Activated B cell treated with CpG ODN at 0.5 μM for 24 hours (primary cell): ENCODE measurements at regions not wholly inside any gene's neighbourhood (a gene's known extent, or its start where the extent isn't known, plus 50 kb on each side); places are given as distances from the start of the nearest gene placed in this dataset.

Source experiments
- ATAC-seq: fragments of 200-7000 bp; cut with Tn5 transposase; one replicate; pipeline ENCODE4 v1.10.0; 2021; ENCODE audit warnings: low read depth, mild to moderate bottlenecking, moderate library complexity
- CTCF ChIA-PET: fragments of 350-600 bp; sonication (Branson Sonifier 250); formaldehyde crosslinking; loops from one replicate; lab custom pipeline; 2021; ENCODE audit warnings: antibody characterized with exemption; lab: Charles Lee
- POLR2A ChIA-PET: fragments of 350-600 bp; sonication (Branson Sonifier 250); formaldehyde crosslinking; loops from one replicate; lab custom pipeline; 2021; ENCODE audit warnings: antibody characterized with exemption; lab: Charles Lee
- DNase-seq: peaks from one replicate; pipeline ENCODE4 v3.0.0; 2022
- H3K27ac Mint-ChIP-seq: one replicate; pipeline ENCODE4 v1.8.0; 2020; ENCODE audit warnings: mixed read lengths
- H3K27me3 Mint-ChIP-seq: one replicate; pipeline ENCODE4 v1.8.0; 2021; ENCODE audit warnings: mixed read lengths
- H3K36me3 Mint-ChIP-seq: one replicate; pipeline ENCODE4 v1.8.0; 2021; ENCODE audit warnings: low read depth, mixed read lengths
- H3K4me1 Mint-ChIP-seq: one replicate; pipeline ENCODE4 v1.8.0; 2021; ENCODE audit warnings: mixed read lengths
- H3K4me3 Mint-ChIP-seq: one replicate; pipeline ENCODE4 v1.8.0; 2020; ENCODE audit warnings: mild to moderate bottlenecking, mixed read lengths
- H3K9me3 Mint-ChIP-seq: one replicate; pipeline ENCODE4 v1.8.0; 2020; ENCODE audit warnings: mixed read lengths
- intact Hi-C: fragments of 100-400 bp; cut with micrococcal nuclease; formaldehyde crosslinking; loops from one replicate; pipeline ENCODE4 v1.15.1; 2024
- TF ChIP-seq, protein P1 (sequence below): fragments of 200-600 bp; IDR thresholded peaks from one replicate; pipeline ENCODE4 v1.8.0; 2022; ENCODE audit warnings: antibody characterized with exemption, mild to moderate bottlenecking

DNA sequence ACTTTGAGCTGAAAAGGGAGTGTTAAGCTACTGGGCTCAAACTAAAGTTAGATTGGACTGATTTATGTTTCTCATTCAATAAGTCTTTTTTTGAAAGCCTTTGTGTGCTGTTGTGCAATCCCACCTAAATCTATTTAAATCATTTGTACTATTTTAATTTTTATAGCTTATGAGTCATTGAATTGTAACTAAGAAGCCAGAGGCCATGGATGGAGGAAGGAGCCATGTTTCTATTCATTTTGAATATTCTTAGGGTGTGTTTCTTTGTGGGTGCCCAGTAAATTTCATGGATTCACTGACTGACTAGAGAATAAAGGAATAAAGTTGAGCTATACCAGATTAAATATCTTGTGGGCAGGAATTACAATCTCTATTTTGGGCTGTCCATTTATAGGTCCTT is 238.5 kb downstream of the KIF4B start:
- CTCF ChIA-PET: no interaction called here
- POLR2A ChIA-PET: no interaction called here
- Mint-ChIP-seq H3K9me3 (no peaks in the 10 kb centered on the region), H3K27me3 (no peaks in the 10 kb centered on the region), H3K4me1 (no peaks in the 10 kb centered on the region), H3K27ac (no peak overlapping the region), H3K36me3 (no peaks in the 10 kb centered on the region), H3K4me3 (no peak overlapping the region)
- ATAC-seq (no peak), DNase-seq (no peak)
- intact Hi-C loops: no loop called here
- TF ChIP-seq, protein P1, sequence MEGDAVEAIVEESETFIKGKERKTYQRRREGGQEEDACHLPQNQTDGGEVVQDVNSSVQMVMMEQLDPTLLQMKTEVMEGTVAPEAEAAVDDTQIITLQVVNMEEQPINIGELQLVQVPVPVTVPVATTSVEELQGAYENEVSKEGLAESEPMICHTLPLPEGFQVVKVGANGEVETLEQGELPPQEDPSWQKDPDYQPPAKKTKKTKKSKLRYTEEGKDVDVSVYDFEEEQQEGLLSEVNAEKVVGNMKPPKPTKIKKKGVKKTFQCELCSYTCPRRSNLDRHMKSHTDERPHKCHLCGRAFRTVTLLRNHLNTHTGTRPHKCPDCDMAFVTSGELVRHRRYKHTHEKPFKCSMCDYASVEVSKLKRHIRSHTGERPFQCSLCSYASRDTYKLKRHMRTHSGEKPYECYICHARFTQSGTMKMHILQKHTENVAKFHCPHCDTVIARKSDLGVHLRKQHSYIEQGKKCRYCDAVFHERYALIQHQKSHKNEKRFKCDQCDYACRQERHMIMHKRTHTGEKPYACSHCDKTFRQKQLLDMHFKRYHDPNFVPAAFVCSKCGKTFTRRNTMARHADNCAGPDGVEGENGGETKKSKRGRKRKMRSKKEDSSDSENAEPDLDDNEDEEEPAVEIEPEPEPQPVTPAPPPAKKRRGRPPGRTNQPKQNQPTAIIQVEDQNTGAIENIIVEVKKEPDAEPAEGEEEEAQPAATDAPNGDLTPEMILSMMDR: no peak

DNA sequence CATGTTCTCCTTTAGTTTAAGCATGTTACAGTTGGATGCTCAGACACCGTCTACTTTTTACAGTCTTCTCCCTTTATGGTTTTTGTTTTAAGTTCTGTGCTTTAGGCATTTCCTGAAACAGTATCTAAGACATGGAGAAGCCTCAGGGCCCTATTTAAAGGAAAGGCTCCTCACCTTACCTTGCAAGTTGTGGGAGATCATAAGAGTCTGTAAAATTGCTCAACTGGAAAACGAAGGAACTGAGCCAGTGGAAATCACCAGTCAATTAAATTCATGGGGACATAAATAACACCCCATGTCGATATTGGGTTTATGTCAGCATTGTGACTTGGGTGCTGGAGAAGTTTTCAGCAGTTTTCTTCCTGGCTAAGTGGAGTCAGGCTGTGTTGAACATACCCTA is 239.2 kb downstream of the KIF4B start:
- Mint-ChIP-seq H3K27me3 (no peaks in the 10 kb centered on the region), H3K4me3 (no peak overlapping the region), H3K9me3 (no peaks in the 10 kb centered on the region), H3K36me3 (no peaks in the 10 kb centered on the region), H3K4me1 (no peaks in the 10 kb centered on the region), H3K27ac (no peak overlapping the region)
- POLR2A ChIA-PET: no interaction called here
- TF ChIP-seq, protein P1: no peak
- ATAC-seq (no peak), DNase-seq (no peak)
- intact Hi-C loops: no loop called here
- CTCF ChIA-PET: no interaction called here

DNA sequence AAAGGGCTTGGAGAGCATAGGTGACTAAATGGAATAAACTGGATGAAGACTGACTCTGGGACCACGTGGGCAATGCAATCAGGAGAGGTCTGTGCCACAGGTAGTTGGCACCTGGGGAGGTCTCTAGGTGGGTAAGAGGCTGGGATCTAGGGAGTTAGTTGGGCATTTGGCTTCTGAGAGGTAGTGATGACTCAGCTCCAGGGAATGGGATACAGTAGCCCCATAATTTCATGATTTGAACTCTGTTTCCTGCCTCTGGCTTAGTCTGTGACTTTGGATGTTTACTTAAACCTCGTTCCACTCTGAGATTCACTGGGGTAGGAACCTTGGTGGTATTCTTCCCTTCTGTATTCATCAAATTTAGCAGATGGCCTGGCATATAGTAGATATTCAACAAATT is 240.8 kb downstream of the KIF4B start:
- intact Hi-C loops: no loop called here
- CTCF ChIA-PET: no interaction called here
- POLR2A ChIA-PET: no interaction called here

DNA sequence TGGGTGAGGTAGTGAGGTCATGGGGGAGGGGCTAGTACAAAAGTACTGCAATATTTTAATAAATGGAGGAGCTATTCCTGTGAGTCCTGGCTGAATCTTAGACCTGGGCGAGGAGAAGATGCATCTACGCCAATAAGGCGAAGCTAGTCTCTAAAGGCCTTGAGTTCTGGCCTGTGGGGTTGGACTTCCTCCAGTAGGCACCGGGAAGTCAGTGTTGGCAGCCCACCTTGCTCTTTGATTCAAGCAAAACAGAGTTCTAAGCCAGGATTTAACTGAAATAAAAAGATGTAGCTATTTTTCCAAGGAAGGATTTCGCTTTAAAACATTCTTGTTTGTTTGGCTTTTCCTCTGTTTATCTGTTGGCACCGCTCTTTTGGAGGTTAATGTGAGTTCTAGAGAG is 244.6 kb downstream of the KIF4B start:
- Mint-ChIP-seq H3K27ac (no peak overlapping the region), H3K4me3 (no peak overlapping the region), H3K4me1 (no peaks in the 10 kb centered on the region), H3K9me3 (no peaks in the 10 kb centered on the region), H3K27me3 (no peaks in the 10 kb centered on the region), H3K36me3 (no peaks in the 10 kb centered on the region)
- ATAC-seq (no peak), DNase-seq (no peak)
- POLR2A ChIA-PET: no interaction called here
- TF ChIP-seq, protein P1: no peak
- intact Hi-C loops: no loop called here
- CTCF ChIA-PET: no interaction called here

More for the DNA sequence above, 240.8 kb downstream of the KIF4B start:
- H3K4me1 Mint-ChIP-seq: no peaks in the 10 kb centered on the region
- H3K9me3 Mint-ChIP-seq: no peaks in the 10 kb centered on the region
- no peaks in the 10 kb centered on the region for H3K36me3 Mint-ChIP-seq
- H3K27ac Mint-ChIP-seq: no peak overlapping the region
- TF ChIP-seq, protein P1: no peak
- no peaks in the 10 kb centered on the region for H3K27me3 Mint-ChIP-seq
- no peak for ATAC-seq
- DNase-seq: no peak
- no peak overlapping the region for H3K4me3 Mint-ChIP-seq

DNA sequence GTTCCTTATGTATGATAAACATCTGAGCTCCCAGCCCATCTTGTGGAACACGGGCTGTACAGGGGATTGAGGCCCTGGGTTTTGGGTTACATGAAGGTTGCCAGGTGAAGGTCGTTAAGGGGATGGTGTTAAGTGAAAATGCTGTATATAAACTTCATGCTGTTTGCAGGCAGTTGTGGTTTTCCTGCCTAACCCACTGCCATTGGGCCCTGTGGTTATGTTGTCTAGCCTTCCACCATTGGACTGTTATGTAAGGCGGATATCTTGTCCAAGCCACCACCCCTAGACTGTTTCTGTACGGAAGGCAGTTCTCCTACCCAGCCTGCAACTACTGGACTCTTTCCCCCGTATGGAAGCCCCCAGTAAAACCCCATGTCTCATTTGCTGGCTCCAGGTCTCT is 246.1 kb downstream of the KIF4B start:
- POLR2A ChIA-PET: no interaction called here
- H3K36me3 Mint-ChIP-seq: no peaks in the 10 kb centered on the region
- H3K27me3 Mint-ChIP-seq: no peaks in the 10 kb centered on the region
- DNase-seq (no peak), ATAC-seq (no peak)
- TF ChIP-seq, protein P1: no peak
- intact Hi-C loops: no loop called here
- H3K27ac Mint-ChIP-seq: no peak overlapping the region
- H3K4me1 Mint-ChIP-seq: no peaks in the 10 kb centered on the region
- CTCF ChIA-PET: no interaction called here
- H3K4me3 Mint-ChIP-seq: no peak overlapping the region
- no peaks in the 10 kb centered on the region for H3K9me3 Mint-ChIP-seq
